ENCODE measurements at regions not wholly inside any gene's neighbourhood (a gene's known extent, or its start where the extent isn't known, plus 50 kb on each side); places are given as distances from the start of the nearest gene placed in this dataset.

DNA sequence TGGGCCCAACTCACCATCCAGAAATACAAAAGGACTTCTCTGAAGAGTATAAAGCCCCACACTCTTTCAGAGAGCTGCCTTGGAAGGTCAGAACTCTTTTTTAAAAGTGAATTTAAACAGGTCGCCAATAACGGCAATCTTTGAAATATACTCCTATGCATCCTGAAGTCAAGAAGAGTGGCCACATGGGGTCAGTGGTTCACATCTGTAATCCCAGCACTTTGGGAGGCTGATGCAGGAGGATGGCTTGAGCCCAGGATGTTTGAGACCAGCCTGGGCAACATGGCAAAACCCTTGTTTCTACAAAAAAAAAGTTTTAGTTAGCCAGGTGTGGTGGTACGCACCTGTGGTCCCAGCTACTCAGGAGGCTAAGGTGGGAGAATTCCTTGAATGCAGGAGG lies 68.1 kb upstream of the FZD7 start (continued):
- TF ChIP-seq, protein P1, sequence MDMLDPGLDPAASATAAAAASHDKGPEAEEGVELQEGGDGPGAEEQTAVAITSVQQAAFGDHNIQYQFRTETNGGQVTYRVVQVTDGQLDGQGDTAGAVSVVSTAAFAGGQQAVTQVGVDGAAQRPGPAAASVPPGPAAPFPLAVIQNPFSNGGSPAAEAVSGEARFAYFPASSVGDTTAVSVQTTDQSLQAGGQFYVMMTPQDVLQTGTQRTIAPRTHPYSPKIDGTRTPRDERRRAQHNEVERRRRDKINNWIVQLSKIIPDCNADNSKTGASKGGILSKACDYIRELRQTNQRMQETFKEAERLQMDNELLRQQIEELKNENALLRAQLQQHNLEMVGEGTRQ (IDR thresholded peaks at IDR 0.05; ENCODE audit: borderline replicate concordance, low read depth, low read length): no peak
- TF ChIP-seq SMC3 (IDR thresholded peaks at IDR 0.05; ENCODE audit: low read depth, low read length): peak; percentile 34; the same call in 1 of the 2 replicates

DNA sequence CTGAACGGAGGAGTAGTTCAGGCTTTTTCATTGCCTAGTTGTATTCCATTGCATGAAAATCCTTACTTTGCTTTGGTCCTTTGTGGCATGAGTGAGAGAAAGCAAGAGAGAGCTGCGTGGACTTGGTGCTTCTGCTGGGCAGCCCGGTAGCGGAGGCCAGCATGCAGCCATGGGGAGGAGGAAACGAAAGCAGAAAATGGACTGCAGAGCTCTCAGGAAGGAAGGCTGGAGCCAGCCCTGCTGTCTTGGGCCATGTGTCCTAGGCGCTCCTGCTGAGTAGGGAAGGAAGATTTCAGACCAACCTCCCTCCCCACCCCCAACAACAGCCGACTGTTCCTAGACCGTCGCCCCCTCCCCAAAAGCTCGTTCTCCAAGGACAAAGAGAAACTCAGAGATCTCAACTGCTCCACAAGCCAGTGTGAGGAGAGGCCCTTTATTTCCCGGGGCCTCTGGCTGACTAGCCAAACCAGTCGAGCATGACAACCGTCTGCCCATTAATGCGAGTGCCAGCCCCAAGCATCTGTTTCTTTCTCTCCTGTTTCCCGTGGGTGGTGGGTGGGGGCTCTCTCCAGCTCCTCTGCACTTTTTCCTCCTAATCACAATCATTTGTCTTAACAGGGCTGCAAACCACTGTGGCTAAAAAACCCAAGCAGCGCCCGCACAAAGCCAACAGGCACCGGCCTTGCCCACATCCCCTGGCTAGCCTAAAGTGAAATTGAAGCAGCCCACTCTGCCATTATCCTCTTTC lies 66.8 kb upstream of the FZD7 start:
- no peaks in the 10 kb centered on the region for H3K79me2 ChIP-seq (ENCODE audit: insufficient read depth)
- no peaks in the 10 kb centered on the region for H3K9me2 ChIP-seq
- no peak overlapping the region for H3K4me2 ChIP-seq
- no peak overlapping the region for H3K9ac ChIP-seq
- H3K4me1 ChIP-seq (ENCODE audit: control insufficient read depth in 1 of 2, insufficient read depth in 2 of 2, low read depth in 1 of 2, low read length in 1 of 2): peaks cover 8 to 53% of the 10 kb centered on the region in 2 experiments; a peak in 3 of 4 replicates
- CTCF ChIA-PET: interaction anchor here (0.7 to 5.0 kb wide), 12 partner anchors 10 to 213 kb away, joined by 3 to 22 read pairs (median 3); no protein-coding TSS in a partner anchor
- no peaks in the 10 kb centered on the region for H3K9me3 ChIP-seq
- H3K27ac ChIP-seq (ENCODE audit: low read depth in 2 of 2, low read length in 1 of 2): peak overlapping the region in 1 of 2 experiments; percentile 93; a peak in 2 of 4 replicates
- no peaks in the 10 kb centered on the region for H3K27me3 ChIP-seq (ENCODE audit: insufficient read depth)
- H4K20me1 ChIP-seq (ENCODE audit: insufficient read depth): no peaks in the 10 kb centered on the region
- POLR2A ChIA-PET: interaction anchor here (0.6 kb wide), 1 partner anchor 1098 kb away, joined by 3 read pairs; no protein-coding TSS in a partner anchor
- H3K36me3 ChIP-seq (replicated peaks in 1 of 2; ENCODE audit: control insufficient read depth in 1 of 2, insufficient read depth in 2 of 2, low read length in 1 of 2): no peaks in the 10 kb centered on the region
- DNase-seq: peak; percentile 78
- no peak overlapping the region for H3K4me3 ChIP-seq (ENCODE audit: low read depth in 2 of 2, low read length in 1 of 2)
- TF ChIP-seq YY1 (IDR thresholded peaks at IDR 0.05; ENCODE audit: low read depth): no peak
- peak; percentile 53; the same call in 1 of the 2 replicates for TF ChIP-seq RCOR1 (IDR thresholded peaks at IDR 0.05; ENCODE audit: low read length)
- no peak for TF ChIP-seq POLR2AphosphoS5 (IDR thresholded peaks at IDR 0.05; ENCODE audit: low read depth, low read length)
- TF ChIP-seq RXRA (IDR thresholded peaks at IDR 0.05; ENCODE audit: borderline replicate concordance, low read depth): no peak
- no peak for TF ChIP-seq FOXM1 (IDR thresholded peaks at IDR 0.05; ENCODE audit: low read depth)
- TF ChIP-seq CHD2 (IDR thresholded peaks at IDR 0.05; ENCODE audit: low read length, partially characterized antibody): peak; percentile 49
- TF ChIP-seq EP300 (IDR thresholded peaks at IDR 0.05; ENCODE audit: borderline replicate concordance in 1 of 2, low read depth in 1 of 2, low read length in 1 of 2): peak in 1 of 2 experiments; percentile 82; a peak in 2 of 4 replicates
- TF ChIP-seq GABPA (IDR thresholded peaks at IDR 0.05; ENCODE audit: low read depth): no peak
- TF ChIP-seq MEF2A (IDR thresholded peaks at IDR 0.05; ENCODE audit: borderline replicate concordance, low read depth): no peak
- no peak for TF ChIP-seq NFIC (IDR thresholded peaks at IDR 0.05; ENCODE audit: borderline replicate concordance)
- TF ChIP-seq, protein P2, sequence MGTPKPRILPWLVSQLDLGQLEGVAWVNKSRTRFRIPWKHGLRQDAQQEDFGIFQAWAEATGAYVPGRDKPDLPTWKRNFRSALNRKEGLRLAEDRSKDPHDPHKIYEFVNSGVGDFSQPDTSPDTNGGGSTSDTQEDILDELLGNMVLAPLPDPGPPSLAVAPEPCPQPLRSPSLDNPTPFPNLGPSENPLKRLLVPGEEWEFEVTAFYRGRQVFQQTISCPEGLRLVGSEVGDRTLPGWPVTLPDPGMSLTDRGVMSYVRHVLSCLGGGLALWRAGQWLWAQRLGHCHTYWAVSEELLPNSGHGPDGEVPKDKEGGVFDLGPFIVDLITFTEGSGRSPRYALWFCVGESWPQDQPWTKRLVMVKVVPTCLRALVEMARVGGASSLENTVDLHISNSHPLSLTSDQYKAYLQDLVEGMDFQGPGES (IDR thresholded peaks at IDR 0.05; ENCODE audit: low read depth, low read length): no peak
- 0 out of 2 replicates have a peak, but pooled peaks have one; percentile 33 for TF ChIP-seq MXI1 (IDR thresholded peaks at IDR 0.05; ENCODE audit: low read depth, low read length)
- TF ChIP-seq NRF1 (IDR thresholded peaks at IDR 0.05; ENCODE audit: low read depth, low read length): no peak
- no peak for TF ChIP-seq FOSL2 (IDR thresholded peaks at IDR 0.05; ENCODE audit: borderline replicate concordance, low read depth)
- TF ChIP-seq RFX5 (IDR thresholded peaks at IDR 0.05; ENCODE audit: low read length): peak; percentile 42; the same call in 1 of the 2 replicates
- TF ChIP-seq RAD21 (IDR thresholded peaks at IDR 0.05; ENCODE audit: low read length): peak; percentile 34; the same call in 1 of the 2 replicates
- TF ChIP-seq TAF1 (IDR thresholded peaks at IDR 0.05; ENCODE audit: borderline replicate concordance, low read depth, low read length): no peak
- peak; percentile 25; the same call in 1 of the 2 replicates for TF ChIP-seq SMC3 (IDR thresholded peaks at IDR 0.05; ENCODE audit: low read depth, low read length)
- no peaks in the 10 kb centered on the region for H3F3A ChIP-seq (replicated peaks; ENCODE audit: insufficient read depth)
- 70% methylated on average over 13 of the region's 18 CpGs for WGBS (ENCODE audit: low lambda C conversion rate)
- H2AFZ ChIP-seq (ENCODE audit: low read depth): no peak overlapping the region

Data from SK-N-SH (cell line).